ENCODE measurements at regions not wholly inside any gene's neighbourhood (a gene's known extent, or its start where the extent isn't known, plus 50 kb on each side); places are given as distances from the start of the nearest gene placed in this dataset.

DNA sequence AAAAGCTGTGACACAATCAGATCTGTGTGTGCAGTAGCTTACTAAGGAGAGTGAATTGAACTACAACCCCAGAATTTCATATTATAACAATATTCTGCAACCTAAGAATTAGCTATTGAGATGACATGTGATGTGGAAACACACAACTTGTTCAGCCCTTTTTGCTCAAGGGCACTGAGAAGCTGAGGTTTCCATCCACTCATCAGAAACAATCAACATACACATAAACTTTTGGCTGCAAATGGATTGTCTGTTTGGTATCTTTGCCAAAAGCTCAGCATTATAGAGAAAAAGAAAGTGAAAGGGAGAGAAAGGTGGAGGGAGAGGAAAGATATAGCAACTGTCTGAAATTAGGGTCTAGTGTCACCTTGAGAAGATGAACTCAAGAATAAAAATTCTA is 117.2 kb upstream of the KLF7 start:
- H3K4me3 ChIP-seq (ENCODE audit: low read depth, low read length): no peak overlapping the region
- TF ChIP-seq CTCF (IDR thresholded peaks at IDR 0.05; ENCODE audit: low read depth, low read length, missing control alignments): no peak
- DNase-seq (ENCODE audit: low read depth): no peak

DNA sequence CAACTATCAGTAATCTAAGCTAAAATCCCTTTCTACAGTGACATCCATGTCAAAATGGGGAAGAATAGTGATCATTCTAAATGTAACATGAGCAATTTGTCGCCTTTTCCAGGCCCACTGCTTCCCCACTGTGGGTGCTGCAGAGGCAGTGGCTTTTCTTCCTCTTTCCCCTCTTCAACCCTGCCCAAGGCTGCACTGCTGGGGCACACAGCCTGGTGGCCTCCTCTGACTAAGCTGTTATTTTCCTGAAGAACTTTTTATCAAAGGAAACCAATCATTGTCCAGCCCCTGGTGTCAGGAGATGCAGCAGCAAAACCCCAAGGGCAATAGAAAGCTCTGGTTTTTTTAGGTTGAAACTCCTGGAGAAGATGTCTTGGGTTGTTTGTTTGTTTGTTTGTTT is 117.6 kb upstream of the KLF7 start:
- no peak for DNase-seq (ENCODE audit: low read depth)
- no peak for TF ChIP-seq CTCF (IDR thresholded peaks at IDR 0.05; ENCODE audit: low read depth, low read length, missing control alignments)
- no peak overlapping the region for H3K4me3 ChIP-seq (ENCODE audit: low read depth, low read length)

DNA sequence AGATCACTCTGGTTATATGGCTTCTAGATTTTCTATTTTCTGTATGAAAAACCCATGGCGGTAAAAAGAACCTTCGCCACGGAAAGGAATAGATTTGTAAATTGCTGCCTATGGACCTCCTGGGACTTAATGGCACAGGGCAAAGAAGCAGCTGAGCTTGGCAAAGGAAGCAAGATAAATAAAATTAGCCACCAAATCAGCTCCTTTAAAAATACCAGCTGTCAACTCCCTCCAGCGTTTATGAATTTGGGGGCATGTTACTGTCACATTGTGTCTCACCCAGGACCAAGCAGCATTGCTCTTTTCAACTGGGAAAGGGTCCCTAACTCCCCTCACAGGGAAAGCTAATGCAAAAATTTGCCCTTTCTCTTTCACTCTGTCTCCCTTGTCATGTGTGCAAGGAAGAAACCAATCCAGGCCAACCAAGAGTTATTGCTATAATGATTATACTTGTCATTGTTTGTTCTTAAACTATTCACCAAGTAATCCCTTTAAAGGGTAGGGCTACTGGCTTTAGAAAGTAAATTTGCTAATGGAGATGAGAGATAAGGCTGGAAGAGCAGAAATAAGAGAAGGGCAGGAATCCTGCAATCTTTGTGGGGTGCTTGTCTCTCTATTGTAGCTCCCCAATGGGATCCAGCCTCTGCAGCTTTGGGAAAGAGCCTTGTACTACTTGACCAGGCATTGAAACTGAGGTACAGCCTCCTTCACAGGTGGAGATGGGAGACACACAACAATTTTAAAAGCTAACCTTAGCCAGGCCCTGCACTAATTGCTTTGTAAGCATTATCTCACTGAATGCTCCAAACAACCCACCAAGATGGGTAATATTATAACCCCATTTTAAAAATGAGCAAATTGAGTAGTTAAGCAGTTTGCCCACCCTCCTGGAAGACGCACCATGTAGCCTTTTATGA is 119.1 kb upstream of the KLF7 start:
- no peak overlapping the region for H3K4me3 ChIP-seq (ENCODE audit: low read depth, low read length)
- TF ChIP-seq CTCF (IDR thresholded peaks at IDR 0.05; ENCODE audit: low read depth, low read length, missing control alignments): no peak
- DNase-seq (ENCODE audit: low read depth): no peak

DNA sequence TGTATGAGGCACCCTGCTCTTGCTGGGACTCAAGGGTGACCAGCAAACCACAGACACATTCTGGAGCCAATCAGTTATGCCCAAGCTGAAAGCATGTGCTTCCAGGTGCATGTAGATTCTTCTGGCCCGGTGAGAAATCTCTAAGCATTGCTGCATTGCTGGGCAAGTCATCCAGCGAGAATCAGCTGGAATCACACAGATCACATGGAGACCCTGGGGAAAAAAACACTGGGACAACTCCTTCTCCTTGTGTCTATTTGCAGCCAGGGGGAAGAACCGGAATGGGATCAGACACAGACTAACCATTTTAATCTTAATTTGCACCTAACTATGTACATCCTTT is 119.7 kb upstream of the KLF7 start:
- no peak for DNase-seq (ENCODE audit: low read depth)
- TF ChIP-seq CTCF (IDR thresholded peaks at IDR 0.05; ENCODE audit: low read depth, low read length, missing control alignments): no peak
- no peak overlapping the region for H3K4me3 ChIP-seq (ENCODE audit: low read depth, low read length)

DNA sequence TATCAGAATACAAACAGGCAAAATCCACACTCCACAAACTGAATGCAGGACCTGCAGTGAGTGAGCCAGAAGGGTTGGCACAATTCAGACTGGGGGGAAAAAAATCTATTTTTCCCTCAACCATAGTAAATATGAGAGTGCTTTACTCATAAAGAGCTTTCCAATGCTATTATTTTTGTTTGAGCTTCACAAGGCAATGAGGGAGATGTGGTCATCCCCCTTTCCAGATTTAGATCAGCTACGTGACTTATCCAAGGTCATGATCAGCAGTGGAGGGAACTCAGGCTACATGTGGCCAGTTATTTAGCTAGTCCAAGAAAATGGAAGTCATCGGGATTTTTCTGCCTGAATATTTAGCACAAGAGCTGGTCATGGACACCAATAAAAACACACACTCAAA is 120.4 kb upstream of the KLF7 start:
- DNase-seq (ENCODE audit: low read depth): no peak
- no peak overlapping the region for H3K4me3 ChIP-seq (ENCODE audit: low read depth, low read length)
- TF ChIP-seq CTCF (IDR thresholded peaks at IDR 0.05; ENCODE audit: low read depth, low read length, missing control alignments): no peak

GRCh38 chr2:207288628-207289027 is 122.9 kb upstream of the KLF7 start:
- no peak for TF ChIP-seq CTCF (IDR thresholded peaks at IDR 0.05; ENCODE audit: low read depth, low read length, missing control alignments)
- DNase-seq (ENCODE audit: low read depth): no peak

More at GRCh38 chr2:207288628-207289027, 122.9 kb upstream of the KLF7 start:
- H3K4me3 ChIP-seq (ENCODE audit: low read depth, low read length): no peak overlapping the region

All from GM12864 (cell line).